ENCODE measurements at regions not wholly inside any gene's neighbourhood (a gene's known extent, or its start where the extent isn't known, plus 50 kb on each side); places are given as distances from the start of the nearest gene placed in this dataset.
"Not testable (repeated sequence)": the region's sequence is repeated elsewhere in the genome, so short reads cannot be mapped to it uniquely, and the experiment has no call there.

DNA sequence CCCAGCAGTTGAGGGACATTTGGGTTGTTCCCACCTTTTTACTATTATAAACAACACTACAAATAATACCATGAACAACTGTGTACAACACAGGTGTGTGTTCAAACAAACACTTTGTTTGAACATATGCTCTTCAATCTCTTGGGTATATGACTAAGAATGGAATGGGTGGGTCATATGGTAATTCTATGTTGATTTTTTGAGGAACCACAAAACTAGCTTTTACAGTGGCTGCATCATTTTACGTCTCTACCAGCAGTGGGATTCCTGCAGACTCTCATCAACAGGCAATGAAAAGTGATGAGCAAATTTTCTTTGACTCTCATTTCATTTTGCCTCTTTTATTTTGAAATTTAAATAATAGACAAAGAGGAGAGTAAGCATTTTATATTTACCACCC lies 116.9 kb upstream of the KLF14 start:
- DNase-seq, result no peak

- DNase-seq, result no peak
These were observed 118.9 kb upstream of the KLF14 start for GRCh38 chr7:130852867-130853266.

- no peak for DNase-seq
These were observed 119.7 kb upstream of the KLF14 start for GRCh38 chr7:130853503-130854279.

- no peak for DNase-seq
These were observed 120.5 kb upstream of the KLF14 start for GRCh38 chr7:130854481-130854880.

GRCh38 chr7:130856866-130857265 lies 122.9 kb upstream of the KLF14 start:
- DNase-seq, result no peak

- not testable (repeated sequence) for DNase-seq
These were observed 126.8 kb upstream of the KLF14 start for GRCh38 chr7:130860832-130861231.

- no peak for DNase-seq
These were observed 131.6 kb upstream of the KLF14 start for GRCh38 chr7:130865408-130866236.

DNA sequence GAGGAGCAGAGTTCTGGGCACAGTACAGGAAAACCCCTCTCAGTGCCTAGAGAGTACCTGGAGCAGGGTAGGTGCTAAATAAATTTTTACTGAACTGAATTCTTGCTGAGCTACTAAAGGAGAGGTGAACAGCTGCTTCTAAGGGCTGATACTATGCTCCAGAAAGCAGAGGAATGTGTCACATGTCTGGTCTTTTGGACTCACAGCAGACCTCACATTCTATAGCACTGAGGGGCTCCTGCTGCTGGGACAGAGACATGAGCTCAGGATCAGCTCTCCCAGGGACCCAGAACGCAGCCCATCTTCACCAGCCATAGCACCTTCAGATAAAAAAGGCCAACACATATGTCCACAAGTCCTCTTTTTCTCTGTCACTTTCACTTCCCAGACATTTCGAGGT lies 133.0 kb upstream of the KLF14 start:
- no peak for DNase-seq

DNA sequence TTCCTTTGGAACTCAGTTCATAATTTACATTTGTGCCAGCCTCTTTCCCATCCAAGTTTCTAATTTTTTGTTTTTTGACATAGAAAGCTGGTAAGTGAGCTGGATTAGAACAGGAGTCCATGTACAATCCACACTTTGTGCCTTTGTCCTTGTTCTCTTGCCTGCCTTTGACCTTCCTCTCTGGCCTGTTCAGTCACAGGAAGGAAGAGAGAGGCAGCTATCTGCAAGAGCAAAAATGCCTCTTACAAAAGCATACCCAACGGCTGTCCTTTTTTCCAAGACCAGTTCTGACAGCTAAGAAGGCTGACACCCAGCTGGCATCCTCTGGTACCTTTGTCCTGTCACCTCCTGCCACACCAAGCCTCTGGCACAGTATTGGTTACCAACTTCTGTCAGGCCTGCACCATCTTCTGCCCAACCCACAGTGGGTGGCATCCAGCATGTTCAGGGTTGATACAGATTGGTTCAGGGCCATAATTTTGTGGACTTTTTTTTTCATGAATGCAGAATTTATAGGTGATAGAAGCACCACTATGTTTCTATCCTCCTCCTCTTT lies 133.7 kb upstream of the KLF14 start:
- no peak for DNase-seq

- no peak for DNase-seq
These were observed 134.1 kb upstream of the KLF14 start for GRCh38 chr7:130868139-130868538.

- no peak for DNase-seq
These were observed 135.9 kb upstream of the KLF14 start for GRCh38 chr7:130869918-130870317.

- no peak for DNase-seq
These were observed 138.3 kb upstream of the KLF14 start for GRCh38 chr7:130872341-130872740.

DNA sequence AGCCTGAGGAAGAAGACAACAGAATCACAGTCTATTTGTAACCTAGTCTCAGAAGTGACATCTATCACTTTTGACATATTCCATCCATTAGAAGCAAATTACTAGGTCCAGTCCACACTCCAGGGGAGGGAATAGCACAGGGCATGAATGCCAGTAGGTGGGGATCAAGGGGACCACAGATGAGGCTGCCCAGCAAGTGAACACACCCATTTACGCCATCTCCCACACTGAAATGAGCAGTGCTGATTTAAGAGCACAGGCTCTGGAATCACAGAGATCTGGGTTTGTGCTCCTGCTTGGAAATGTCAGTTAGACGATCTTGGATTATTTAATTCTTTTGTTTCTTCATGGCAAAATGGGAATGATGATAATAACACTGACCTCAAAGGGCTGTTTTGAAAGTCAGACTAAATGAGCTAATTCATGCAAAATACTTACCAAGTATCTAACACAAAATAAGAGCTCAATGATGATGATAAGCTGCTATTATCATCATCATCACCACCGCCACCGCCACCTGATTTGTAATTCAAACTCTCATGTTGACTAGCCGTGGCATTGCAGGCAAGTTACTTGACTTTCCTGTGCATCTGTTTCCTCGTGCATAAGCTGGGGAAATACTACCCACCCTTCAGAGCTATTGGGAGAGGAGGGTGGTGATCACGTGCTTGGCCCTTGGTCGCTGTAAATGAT lies 138.9 kb upstream of the KLF14 start:
- DNase-seq, result no peak

DNA sequence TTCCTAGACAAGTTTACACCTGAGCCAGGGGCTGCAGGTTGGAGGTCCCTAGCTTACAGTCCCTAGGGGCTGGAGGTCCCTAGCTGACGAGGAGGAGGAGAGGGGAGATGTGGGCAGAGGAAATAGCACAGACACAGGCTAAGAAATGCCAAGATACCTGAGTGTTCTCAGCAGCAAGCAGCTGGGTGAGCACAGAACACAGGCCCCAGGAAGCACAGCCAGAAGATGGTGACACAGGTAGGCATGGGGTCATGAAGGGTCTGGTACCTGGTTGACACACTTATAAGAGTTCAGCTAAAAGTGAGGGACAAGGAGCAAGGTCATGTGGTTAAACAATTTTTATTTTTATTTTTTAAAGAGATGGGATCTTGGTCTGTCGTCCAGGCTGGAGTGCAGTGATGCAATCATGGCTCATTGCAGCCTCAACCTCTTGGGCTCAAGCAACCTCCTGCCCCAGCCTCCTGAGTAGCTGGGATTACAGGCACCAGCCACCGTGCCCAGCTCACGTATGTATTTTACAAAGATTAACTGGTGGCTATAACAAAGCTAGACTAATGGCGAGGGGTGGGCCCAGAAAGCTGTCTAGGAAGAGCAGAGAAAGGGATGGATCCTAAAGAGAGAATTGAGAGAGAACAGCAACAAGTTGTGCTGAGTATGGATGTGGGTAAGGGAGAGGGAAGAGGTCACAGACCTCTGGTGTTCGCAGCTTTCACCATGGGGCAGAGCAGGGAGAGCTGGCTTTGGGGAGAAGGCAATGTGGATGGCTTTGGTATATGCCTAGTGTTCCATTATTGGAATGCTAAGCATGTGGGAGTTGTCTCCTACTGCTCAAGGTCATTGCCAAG lies 140.3 kb upstream of the KLF14 start:
- DNase-seq, result no peak

DNA sequence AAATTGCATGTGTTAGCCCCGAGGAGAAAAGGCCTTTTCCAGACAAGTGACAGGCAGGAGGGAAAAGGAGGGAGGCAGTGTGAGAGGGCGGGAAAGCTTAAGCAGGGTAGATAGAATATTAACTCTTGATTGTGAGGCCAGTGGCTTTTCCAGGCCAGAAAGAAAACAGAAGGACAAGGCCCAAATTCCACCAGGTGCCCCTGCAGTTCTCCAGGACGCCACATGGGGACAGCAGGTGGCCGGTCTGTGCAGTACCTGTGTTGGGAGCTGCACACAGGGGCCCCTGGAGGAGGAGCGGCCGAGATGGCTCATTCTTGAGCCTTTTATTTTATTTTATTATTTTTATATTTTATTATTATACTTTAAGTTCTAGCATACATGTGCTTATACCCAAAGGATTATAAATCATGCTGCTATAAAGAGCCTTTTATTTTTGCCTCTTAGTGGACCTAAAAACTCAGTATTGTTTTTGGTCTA lies 141.3 kb upstream of the KLF14 start:
- DNase-seq, result no peak

DNA sequence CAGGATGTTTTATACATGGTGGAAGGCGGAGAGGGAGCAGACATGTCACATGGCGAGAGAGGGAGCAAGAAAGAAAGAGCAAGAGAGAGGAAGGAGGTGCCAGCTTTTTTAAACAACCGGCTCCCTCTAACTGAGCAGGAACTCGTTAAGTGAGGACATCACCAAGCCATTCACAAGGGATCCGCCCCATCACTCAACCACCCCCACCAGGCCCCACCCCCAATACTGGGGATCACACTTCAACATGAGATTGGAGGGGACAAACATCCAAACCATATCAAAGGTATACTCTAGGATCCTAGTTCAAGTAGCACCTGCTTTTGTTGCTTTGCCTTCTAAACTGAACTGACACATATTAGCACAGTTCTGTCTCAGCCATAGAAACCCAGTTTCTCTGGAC lies 141.9 kb upstream of the KLF14 start:
- DNase-seq, result no peak

DNA sequence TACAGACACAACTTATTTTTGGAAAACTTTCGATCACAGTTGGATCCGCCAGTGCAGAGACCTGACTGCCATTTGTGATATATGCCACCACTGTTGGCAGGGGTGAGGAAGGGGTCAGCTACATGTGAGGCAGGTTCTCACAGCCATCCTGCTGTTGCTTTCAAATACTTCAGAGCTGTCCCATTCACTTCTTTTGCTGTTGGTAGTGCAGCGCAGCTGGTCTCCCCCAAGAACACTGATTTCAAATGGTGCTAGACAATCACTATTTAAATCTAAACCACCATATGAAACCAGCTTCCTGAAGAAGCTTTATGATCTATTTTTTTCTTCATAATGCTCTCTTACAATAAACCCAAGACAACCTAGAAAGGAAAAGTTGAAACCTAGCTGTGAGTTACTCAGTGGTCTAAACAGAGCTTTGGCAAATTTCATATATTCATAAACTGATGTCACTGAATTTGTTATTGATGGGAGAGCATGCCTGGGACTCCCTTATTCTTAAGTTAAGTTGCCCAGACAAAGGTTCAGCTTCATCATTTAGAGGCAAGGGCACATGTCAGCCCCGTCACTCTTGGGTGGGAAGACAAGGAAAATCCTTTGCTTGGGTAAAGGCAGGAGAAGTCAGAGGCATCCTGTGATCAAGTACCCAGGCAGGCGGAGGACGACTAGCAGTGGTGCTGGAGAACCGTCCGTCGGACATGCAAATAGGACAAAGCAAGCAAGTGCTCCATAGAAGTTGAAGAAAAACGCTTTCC lies 143.4 kb upstream of the KLF14 start:
- no peak for DNase-seq

DNA sequence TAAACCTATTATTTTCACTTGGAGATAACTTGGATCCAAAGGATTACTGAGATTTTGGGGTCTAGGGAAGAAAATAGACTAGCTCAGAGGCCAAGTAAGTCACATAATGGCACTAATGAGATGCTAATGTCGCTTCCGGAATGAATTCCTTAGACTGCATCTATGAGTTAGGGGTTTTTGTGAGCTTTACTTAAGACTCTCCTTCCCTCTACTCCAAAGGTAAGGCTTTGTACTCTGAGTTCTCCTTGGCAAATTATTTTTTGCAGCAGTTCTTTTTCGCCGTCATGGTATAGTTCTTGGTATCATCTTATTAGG lies 143.9 kb upstream of the KLF14 start:
- no peak for DNase-seq

GRCh38 chr7:130878785-130879184 lies 144.8 kb upstream of the KLF14 start:
- no peak for DNase-seq

- no peak for DNase-seq
These were observed 145.2 kb upstream of the KLF14 start for GRCh38 chr7:130879191-130879590.

GRCh38 chr7:130880668-130881067 lies 146.7 kb upstream of the KLF14 start:
- DNase-seq, result no peak
